HepG2 (cell line): ENCODE measurements at regions not wholly inside any gene's neighbourhood (a gene's known extent, or its start where the extent isn't known, plus 50 kb on each side); places are given as distances from the start of the nearest gene placed in this dataset.

Source experiments
- BRCA1 ChIP-seq: sonication (generic); formaldehyde crosslinking; IDR thresholded peaks from 2 replicates; pipeline ENCODE4 v1.4.0; 2020; ENCODE audit warnings: missing genetic modification reagents
- EED ChIP-seq: sonication (generic); formaldehyde crosslinking; IDR thresholded peaks from 2 replicates; pipeline ENCODE4 v1.5.0; 2020; ENCODE audit warnings: mild to moderate bottlenecking, missing genetic modification reagents
- ELF1 ChIP-seq: sonication (generic); formaldehyde crosslinking; IDR thresholded peaks from 2 replicates; pipeline ENCODE4 v1.4.0; 2020; ENCODE audit warnings: missing genetic modification reagents
- NFE2L1 ChIP-seq: sonication (generic); formaldehyde crosslinking; IDR thresholded peaks from 2 replicates; pipeline ENCODE4 v1.4.0; 2020; ENCODE audit warnings: missing genetic modification reagents, mild to moderate bottlenecking, borderline replicate concordance
- U2AF2 ChIP-seq: fragments of 200-400 bp; formaldehyde crosslinking; IDR thresholded peaks from 2 replicates; pipeline ENCODE4 v1.6.1; 2017; ENCODE audit warnings: low read depth, mild to moderate bottlenecking, low read length
- ZFP1 ChIP-seq: IDR thresholded peaks from 2 replicates; pipeline ENCODE4 v1.6.1; 2016
- TF ChIP-seq, protein P1 (sequence below): sonication (generic); formaldehyde crosslinking; IDR thresholded peaks from 2 replicates; pipeline ENCODE4 v1.4.0; 2020; ENCODE audit warnings: missing genetic modification reagents, borderline replicate concordance

DNA sequence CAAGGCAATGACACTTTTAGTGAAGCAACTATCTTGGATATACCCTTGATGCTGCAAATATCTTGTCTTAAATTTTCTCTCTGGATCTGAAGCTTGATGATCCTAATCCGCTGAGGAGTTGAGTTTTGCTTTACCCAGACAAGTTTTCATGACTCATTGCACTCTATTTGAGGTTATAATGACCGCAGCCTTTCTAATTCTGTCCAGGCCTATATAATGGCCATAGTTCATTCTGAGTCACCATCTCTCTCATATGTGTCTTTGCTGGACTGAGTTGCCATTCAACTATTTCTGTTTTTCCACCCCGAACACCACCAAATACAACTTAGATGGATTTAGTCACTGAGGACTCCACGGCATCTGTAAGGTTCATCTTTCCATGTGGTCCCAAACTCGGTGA is 802.1 kb upstream of the FAM98A start:
- TF ChIP-seq, protein P1, sequence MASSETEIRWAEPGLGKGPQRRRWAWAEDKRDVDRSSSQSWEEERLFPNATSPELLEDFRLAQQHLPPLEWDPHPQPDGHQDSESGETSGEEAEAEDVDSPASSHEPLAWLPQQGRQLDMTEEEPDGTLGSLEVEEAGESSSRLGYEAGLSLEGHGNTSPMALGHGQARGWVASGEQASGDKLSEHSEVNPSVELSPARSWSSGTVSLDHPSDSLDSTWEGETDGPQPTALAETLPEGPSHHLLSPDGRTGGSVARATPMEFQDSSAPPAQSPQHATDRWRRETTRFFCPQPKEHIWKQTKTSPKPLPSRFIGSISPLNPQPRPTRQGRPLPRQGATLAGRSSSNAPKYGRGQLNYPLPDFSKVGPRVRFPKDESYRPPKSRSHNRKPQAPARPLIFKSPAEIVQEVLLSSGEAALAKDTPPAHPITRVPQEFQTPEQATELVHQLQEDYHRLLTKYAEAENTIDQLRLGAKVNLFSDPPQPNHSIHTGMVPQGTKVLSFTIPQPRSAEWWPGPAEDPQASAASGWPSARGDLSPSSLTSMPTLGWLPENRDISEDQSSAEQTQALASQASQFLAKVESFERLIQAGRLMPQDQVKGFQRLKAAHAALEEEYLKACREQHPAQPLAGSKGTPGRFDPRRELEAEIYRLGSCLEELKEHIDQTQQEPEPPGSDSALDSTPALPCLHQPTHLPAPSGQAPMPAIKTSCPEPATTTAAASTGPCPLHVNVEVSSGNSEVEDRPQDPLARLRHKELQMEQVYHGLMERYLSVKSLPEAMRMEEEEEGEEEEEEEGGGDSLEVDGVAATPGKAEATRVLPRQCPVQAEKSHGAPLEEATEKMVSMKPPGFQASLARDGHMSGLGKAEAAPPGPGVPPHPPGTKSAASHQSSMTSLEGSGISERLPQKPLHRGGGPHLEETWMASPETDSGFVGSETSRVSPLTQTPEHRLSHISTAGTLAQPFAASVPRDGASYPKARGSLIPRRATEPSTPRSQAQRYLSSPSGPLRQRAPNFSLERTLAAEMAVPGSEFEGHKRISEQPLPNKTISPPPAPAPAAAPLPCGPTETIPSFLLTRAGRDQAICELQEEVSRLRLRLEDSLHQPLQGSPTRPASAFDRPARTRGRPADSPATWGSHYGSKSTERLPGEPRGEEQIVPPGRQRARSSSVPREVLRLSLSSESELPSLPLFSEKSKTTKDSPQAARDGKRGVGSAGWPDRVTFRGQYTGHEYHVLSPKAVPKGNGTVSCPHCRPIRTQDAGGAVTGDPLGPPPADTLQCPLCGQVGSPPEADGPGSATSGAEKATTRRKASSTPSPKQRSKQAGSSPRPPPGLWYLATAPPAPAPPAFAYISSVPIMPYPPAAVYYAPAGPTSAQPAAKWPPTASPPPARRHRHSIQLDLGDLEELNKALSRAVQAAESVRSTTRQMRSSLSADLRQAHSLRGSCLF (CRISPR knock-in tag) = no peak
- no peak for TF ChIP-seq EED
- no peak for TF ChIP-seq ZFP1
- TF ChIP-seq ELF1 (CRISPR knock-in tag) = no peak
- no peak for TF ChIP-seq BRCA1 (CRISPR knock-in tag)
- TF ChIP-seq NFE2L1 (CRISPR knock-in tag) = no peak
- TF ChIP-seq U2AF2 = no peak
